Occipital lobe (tissue), 1 donor: ENCODE measurements at regions not wholly inside any gene's neighbourhood (a gene's known extent, or its start where the extent isn't known, plus 50 kb on each side); places are given as distances from the start of the nearest gene placed in this dataset.

Experiments
- DNase-seq: peaks from one replicate; lab custom pipeline; 2025; lab: John Stamatoyannopoulos, UW

DNA sequence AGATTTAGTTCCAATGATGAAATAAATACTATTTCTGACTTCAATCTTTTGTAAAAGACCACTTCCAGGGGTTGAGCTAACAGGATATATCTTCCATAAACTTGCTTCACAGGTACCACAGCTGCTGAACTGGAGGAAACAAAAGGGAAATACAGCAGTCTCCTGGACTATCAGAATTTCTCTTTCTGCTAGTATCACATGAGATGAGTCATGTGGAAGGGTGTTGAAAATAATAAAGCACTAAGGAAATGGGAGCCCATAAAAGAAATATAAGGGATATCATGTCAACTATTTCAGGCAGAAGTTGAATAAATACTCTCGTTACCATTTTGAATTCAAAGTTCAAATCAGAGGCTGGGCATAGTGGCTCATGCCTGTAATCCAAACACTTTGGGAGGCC lies 250.3 kb upstream of the NFE2L3 start:
- no peak for DNase-seq

DNA sequence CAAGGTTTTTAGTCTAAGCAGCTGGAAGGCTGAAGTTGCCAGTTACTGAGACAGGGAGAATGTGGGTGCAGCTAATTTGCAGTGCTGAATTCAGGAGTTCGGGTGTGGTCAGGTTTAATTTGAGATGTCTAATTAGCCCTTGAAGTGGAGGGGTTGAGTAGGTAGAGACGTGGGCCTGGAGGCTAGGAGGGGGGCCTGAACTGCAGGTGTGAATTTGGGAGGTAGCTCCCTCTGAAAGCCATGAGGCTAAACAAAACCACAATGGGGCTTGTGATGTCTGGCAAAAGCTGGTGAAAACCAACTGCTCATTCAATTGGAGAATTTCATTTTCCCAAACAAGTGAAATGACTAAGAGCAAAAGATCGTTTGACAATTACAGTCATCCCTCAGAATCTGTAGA lies 246.0 kb upstream of the NFE2L3 start:
- DNase-seq, result no peak

DNA sequence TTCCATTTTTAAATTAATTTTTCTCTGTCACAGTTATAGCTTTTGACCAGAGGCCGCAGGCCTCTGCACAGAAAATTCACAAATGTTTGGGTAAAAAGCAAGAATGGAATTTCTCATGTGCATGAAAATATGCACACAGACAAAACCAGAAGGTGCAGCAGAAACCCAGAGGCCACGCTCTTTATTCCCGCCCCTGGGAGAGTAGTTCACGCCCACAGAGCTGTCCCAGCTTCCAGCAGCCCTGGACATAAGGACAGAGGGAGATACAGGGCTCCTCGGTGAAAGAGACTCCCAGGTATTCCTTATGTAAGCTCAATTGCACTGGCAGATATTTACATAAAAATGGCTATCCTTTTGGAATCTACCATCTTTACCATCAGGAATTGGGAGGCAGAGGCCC lies 245.2 kb upstream of the NFE2L3 start:
- DNase-seq, result no peak

DNA sequence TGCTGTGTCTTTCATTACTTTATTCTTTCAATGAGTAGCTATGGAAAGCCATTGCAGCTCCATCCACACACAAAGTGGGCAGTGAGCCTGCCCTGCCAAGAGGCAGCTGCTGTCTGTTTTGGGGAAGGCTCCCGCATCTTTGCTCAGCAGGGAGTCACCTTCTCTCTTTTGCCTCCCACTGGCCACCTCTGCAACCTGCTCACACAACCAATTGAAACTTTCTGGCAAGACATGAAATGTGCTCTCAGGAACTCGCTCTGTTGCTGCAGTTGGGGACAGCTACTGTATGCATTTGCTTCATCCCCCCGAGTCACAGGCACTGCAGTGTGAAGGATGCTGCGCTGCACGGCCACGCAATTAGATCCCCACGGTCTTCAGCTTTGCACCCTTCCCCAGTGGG lies 244.8 kb upstream of the NFE2L3 start:
- DNase-seq, result no peak

DNA sequence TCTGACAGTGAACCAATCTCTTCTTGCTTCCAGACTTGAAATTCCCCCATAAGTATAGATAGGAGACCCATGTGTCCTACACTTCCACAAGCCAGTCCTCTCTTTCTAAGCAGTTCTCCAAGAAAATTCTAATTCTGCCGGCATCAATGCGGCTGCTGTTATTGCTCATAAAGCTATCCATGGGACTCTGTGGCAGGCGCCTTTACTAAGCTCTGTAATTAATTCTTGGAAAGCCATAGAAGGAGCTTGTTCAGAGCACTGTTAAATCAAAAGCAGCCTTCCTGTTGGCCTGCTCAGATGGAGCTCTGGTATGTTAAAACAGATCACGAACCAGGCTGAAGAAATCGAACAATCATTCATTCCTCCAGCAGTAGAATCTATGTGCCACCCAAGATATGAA lies 244.3 kb upstream of the NFE2L3 start:
- DNase-seq, result no peak

DNA sequence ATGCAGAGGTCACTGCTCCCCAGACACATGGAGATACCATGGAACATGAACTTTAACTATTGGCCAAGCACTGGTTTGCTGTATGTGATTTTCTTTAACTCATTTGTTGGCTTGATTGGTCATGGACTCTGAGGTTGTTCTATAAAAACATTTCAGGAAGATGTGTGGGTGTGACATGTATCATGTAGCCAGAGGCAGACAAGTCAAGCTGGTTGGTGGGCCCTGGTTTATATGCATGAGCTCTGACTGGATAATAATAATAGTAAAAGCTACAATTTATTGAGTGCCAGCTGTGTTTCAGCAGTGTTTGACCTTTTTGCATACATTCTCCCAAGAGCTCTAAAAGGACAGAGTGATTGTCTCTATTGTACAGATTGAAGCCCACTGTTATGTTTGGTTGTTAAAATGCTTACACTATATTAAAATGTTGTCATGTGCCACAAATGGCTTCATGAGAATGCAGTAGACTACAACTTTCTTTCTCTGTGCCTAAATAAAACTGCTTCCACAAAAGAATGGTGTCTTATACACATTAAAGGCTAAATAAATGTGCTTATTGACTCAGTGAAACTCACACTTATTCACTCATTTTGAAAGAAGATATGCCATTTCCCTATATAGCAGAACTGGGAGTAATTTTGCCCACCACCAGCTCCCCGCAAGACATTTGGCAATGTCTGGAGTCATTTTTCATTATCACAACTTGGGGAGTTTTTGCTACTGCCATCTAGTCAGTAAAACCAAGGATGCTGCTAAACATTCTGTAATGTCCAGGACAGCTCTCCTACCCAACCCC lies 243.6 kb upstream of the NFE2L3 start:
- no peak for DNase-seq

DNA sequence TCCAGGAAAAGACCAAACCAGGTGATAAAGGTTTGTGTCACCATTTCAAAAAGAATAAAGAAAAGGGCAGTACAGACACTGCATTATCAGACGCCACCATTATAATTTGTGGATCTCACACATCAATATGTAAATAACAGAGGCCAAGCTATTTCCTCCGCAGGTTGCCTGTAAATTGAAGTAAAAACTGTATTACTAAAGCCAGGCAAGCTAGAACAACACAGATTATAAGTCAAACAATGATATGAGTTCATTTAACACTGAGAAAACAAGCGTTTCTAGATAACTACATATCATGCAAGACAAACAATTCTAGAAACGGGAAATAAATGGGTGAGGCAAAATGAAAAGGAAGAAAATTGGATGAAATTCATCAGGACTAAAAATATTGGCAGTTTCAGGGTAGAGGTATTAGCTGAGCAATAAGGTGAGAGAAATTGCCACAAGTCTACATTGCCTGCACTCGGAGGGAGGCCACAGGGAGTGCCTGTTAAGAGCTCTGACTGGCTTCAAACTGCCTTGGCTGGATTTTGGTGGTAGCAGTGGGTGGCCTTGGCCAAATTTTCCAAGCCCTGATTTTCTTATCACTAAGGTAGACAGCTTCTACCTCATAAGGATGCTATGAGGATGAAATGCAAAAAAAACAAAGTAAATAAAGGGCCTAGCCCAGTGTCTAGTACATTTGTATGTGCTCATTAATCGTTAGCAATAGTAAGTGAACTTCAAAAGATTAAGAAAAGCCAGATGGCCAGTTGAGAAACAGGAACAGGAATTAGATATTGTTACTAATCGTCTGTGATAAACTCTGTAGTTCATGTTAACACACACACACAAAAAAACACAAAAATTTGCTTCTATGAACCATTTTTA lies 240.0 kb upstream of the NFE2L3 start:
- no peak for DNase-seq

DNA sequence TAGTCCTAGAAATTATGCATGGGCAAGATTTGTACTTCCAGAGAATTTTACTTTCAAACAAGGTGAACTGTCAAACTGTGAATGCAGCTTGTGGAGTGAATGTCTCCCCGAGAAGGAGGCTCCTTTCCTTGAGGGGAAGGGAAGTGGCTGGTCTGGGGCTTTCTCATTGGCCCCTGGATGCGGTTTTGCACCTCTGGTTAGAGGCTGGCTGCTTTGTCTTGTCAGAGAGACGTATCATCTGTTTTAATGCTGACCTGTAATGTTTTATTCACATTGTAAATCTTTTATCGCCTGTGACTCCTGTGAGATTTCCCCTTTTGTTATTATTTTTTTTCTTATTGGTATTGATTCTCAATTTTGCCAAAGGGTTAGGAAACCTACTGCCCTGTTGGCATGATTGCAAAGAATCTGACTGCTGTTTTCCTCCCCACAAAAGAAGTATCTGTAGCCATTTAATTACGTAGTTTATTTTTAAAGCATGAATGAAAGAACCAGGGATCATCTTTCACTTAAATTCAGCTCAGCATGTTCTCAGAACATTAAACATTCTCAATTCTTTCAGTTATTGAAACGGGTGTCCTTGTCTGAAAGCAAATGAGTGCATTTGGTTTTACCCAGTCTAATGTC lies 238.3 kb upstream of the NFE2L3 start:
- DNase-seq, result no peak

DNA sequence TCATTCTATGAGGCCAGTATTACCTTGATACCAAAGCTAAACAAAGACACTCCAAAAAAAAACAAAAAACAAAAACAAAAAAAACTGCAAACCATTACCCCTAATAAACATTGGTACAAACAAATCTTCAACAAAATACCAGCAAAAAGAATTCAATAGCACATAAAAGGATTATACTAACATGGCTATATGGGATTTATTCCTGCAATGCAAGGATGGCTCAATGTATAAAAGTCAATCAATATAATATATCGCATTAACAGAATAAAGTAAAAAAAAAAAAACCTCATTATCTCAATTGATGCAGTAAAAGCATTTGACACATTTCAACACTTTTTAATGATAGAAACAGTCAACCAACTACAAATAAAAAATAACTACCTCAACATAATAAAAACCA lies 233.3 kb upstream of the NFE2L3 start:
- no peak for DNase-seq

DNA sequence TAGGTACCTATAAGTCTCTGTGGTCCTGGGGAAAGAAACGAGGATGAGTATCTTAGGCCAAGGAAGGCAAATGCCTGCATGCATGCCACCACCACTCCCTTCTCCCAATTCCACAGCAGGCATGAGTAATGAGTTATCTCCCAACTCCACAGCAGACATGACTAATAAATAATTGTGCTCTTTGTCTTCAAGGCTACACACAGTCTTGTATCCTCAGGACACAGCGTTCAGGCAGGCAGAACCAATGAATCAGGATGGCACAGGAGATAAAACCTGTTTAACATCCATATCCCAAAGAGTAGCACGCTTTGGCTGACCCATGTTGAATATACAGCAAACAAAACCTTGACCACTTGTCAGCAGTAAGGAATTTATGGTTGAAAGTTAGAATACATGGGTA lies 229.7 kb upstream of the NFE2L3 start:
- no peak for DNase-seq

DNA sequence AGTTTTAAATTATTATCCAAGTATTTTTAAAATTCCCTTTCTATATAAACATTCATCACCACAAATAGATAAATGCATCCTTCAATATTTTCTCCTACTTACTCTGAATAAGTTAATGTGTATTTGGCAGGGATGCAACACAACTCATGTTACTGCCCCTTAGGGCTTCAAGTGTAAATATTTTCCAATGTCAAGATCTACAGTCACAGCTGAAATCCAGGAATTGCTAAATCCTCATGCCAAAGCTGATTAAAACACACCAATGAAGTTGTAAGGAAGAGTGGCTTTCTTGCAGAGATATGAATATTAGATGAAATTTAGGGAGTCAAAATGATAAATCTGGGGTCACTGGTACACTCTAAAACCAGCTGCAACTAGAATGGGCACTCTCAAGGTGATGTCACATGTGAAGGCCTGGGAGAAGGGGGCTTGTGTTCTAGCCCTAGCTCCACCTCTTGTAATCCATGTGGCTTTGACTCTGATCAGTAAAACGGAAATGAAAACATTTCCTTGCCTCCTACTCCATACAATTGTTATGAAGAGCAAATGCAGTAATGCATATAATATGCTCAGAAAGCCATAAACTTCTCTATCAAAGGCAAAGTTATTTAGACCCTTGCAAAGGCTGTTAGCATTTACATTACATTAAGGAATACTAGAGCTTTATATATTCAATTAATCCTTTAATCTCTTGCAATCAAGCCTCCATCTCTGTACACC lies 228.1 kb upstream of the NFE2L3 start:
- no peak for DNase-seq

DNA sequence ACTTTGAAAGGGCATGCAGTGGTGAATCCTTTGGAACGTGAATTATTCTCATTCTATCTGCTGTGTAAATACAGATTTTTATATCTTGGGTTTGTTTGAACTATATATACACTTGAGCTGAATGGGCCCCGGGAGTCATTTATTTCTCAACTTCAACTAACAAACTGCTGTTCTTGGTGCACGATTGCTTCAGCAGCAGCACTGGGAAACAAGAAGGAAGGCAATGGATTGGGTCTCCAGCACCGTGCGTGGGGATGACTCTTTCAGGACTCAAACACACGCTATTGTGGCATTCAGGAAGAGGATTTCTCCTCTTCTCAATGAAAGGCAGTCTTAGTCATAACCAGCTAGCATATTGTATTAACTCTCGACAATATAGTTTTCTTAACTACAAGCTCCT lies 226.0 kb upstream of the NFE2L3 start:
- no peak for DNase-seq

DNA sequence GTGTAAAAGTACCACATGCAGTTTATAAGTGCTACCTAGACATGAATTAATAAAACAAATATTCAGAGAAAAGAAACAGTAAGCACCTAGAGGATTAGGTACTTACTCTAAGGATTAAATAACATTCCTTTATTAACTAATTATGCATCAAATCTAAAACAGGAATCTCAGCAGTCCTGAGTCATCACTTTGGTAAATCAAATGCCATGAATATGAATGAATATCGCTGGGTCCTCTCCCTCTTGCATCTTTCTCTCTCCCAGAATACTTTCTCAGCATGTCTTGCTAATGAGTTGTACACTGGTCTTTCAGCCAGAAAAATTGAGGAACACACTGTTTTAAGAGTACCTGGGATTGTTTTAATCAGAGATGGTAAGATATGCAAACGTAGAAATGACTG lies 225.5 kb upstream of the NFE2L3 start:
- DNase-seq, result no peak

DNA sequence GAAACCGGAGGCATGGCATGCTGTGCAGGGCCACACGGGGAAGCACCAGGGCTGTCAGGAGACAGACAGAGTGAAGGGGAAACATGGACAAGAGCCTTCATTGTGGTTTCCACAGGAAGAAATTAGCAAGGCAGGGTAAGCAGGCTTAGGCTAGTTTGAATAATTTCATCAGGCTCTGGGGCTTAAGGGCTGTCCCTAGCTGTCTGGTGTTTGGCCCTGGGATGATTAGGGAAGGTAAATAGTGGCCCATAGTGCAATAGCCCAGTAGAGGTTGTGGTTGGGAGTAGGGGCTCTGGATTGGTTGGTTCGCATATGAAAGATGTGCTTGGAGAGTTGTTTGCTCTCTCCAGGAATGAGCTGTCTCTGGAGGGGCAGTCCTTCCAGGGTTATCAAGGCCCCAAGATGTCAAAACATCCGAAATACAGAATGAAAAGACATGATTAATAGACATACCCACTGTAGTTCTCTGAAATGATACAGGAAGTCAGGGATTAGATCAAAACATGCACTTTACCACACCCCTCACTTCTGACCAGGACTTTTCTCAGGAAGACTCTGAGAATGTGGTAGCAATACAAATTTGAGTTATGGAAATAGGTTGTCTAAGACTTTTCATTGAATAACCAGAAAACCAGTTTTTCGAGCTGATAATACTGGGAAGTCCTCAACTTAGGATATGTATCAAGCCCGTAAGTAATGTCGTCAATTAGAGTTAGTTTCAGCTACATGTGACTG lies 224.9 kb upstream of the NFE2L3 start:
- DNase-seq, result no peak

DNA sequence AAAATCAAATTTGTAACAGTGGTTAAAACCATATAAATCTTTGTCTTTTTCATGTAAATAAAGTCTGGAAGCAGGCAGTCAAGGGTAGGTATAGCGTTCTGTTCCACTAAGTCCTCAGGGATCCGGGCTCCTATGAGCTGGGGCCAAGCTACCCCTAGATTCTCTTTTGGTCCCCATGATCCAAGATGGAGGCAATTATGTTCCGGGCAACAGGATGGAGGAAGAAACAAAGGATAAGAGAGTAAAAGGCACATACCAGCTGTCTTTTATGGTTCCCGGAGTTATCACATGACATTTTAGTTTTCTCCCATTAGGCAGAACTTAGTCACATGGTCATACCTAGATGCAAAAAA lies 224.4 kb upstream of the NFE2L3 start:
- no peak for DNase-seq

DNA sequence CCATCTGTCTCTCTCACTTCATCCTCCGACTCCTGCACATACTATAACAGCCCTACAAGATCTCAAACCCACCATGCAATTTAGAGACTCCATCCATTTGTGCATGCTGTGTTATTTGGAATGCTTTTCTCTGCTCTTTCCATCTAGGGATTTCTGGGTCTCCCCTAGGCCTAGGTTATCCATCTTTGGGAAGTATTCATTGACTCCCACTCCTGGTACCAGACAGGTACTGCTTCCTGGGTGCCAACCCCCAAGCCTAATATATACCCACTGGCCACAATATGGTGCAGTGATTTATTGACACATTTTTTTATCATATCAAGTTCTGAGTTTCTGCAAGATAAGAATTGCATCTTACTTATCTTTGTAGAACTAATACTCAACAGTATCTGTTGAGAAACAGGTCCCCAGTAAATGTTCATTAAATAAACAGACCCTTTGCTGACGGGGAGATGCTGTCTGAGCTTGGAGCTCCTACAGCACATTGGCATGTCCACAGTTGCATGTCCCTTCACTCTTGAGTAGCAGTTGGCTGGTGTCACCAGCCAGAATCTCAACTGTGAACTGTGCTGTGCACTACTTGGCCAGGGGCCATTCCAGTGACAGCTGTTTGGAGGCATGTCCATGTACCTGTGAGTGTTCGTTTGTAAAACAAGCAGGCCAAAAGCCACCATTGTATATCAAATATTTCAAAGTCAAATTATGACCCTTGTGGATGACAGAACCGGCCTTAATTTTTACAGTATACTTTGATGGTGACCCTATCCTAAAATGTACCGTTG lies 223.3 kb upstream of the NFE2L3 start:
- DNase-seq, result no peak

DNA sequence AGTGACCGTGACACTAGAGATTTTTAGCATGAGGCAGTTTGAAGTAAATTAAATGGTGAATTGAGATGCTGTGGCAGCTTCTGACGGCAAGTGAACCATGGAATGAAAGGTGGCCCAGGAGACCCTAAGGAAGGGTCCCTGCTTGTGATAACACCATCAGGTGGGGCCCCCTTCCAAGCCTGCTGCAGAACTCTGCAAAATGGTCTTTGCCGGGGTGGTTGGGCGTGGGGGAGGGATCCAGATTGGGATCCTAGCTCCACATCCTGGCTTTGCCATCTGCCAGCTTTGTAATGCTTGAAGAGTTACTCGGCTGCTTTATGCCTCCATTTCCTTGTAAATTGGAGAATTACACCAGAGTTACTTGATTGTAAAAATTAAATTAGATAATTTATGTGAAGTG lies 222.6 kb upstream of the NFE2L3 start:
- no peak for DNase-seq

DNA sequence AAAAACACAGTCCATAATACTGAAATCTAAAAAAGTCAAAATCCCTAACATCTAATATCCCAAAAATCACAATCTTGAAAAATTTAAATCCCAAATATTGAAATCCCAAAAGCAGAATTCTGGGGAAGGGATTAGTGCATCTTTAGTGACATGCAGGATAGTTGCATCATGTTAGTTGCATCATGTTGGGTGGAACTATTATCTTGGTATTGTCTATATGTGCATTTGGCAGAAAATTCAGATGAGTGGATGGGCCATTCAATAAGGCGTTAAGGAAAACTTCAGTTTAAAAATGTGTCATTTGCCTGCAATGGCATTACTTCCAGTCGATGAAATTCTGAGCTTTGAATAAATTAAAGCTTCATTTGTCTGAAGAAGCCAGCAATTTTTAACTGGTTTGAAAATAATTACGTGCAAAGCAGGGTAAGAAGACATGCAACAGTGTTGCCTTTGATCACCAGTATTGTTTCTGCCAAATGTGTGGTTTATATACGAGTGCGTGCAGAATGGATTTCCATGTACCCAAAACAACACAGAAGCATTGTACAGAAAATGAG lies 221.4 kb upstream of the NFE2L3 start:
- DNase-seq, result no peak

DNA sequence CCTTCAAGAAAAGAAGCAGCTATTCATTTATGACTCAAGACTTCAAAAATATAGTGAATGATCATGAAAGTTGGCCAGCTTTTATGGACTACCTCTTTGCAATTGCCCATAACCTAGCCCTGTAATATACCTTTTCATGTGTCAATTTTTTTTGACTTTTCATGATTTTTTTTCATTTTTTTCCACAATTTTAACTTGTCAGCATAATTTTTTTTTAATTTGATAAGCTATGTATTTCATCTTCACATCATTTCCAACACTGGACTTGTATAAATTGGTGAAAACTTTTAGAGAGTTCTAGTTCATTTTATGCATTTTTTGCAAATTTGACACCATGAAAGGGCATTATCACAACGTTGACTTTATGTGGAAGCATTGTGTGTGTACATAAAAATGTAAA lies 220.8 kb upstream of the NFE2L3 start:
- no peak for DNase-seq

DNA sequence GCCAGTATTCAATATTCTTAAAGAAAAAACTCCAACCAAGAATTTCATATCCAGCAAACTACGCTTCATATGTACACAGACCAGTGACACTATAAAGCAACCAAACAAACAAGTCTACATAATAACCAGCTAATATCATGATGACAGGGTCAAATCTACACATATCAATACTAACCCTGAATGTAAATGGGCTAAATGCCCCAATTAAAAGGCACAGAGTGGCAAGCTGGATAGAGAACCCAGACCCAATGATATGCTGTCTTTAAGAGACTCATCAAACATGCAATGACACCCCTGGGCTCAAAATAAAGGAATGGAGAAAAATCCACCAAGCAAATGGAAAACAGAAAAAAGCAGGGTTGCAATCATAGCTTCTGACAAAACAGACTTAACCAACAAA lies 218.1 kb upstream of the NFE2L3 start:
- DNase-seq, result no peak
